ENCODE measurements at regions not wholly inside any gene's neighbourhood (a gene's known extent, or its start where the extent isn't known, plus 50 kb on each side); places are given as distances from the start of the nearest gene placed in this dataset.

- peak overlapping the region; percentile 67; the same call in 1 of the 2 replicates for H2AFZ ChIP-seq (ENCODE audit: low read depth)
- H3K4me1 ChIP-seq (ENCODE audit: control insufficient read depth in 1 of 2, insufficient read depth in 2 of 2, low read depth in 1 of 2, low read length in 1 of 2), result peaks cover 6 to 15% of the 10 kb centered on the region in 2 experiments
- H3F3A ChIP-seq (replicated peaks; ENCODE audit: insufficient read depth), result peaks cover 6% of the 10 kb centered on the region
- H3K27ac ChIP-seq (ENCODE audit: low read depth in 2 of 2, low read length in 1 of 2), result peak overlapping the region; percentile 46 to 84
- peak overlapping the region; percentile 25; the same call in 1 of the 2 replicates for H3K4me2 ChIP-seq
- H3K9me3 ChIP-seq, result no peaks in the 10 kb centered on the region
- no peak overlapping the region for H3K4me3 ChIP-seq (ENCODE audit: low read depth in 2 of 2, low read length in 1 of 2)
- ChIA-PET CTCF (interaction anchor here (0.9 to 1.0 kb wide), 2 partner anchors 309 to 541 kb away, joined by 3 read pairs; no protein-coding TSS in a partner anchor), POLR2A (no interaction called here)
- no peak for DNase-seq
- H3K27me3 ChIP-seq (ENCODE audit: insufficient read depth), result no peaks in the 10 kb centered on the region
- no peaks in the 10 kb centered on the region for H3K36me3 ChIP-seq (replicated peaks in 1 of 2; ENCODE audit: control insufficient read depth in 1 of 2, insufficient read depth in 2 of 2, low read length in 1 of 2)
- no peaks in the 10 kb centered on the region for H3K9me2 ChIP-seq
- no peaks in the 10 kb centered on the region for H3K79me2 ChIP-seq (ENCODE audit: insufficient read depth)
- H4K20me1 ChIP-seq (ENCODE audit: insufficient read depth), result no peaks in the 10 kb centered on the region
- 17% methylated on average over 4 of the region's 4 CpGs for WGBS (ENCODE audit: low lambda C conversion rate)
- no peak overlapping the region for H3K9ac ChIP-seq
- TF ChIP-seq NRF1 (IDR thresholded peaks at IDR 0.05; ENCODE audit: low read depth, low read length) (no peak), NFIC (IDR thresholded peaks at IDR 0.05; ENCODE audit: borderline replicate concordance) (peak; percentile 50; the same call in 1 of the 2 replicates), MEF2A (IDR thresholded peaks at IDR 0.05; ENCODE audit: borderline replicate concordance, low read depth) (no peak), RXRA (IDR thresholded peaks at IDR 0.05; ENCODE audit: borderline replicate concordance, low read depth) (peak; percentile 60; the same call in 1 of the 2 replicates), TAF1 (IDR thresholded peaks at IDR 0.05; ENCODE audit: borderline replicate concordance, low read depth, low read length) (no peak), PBX3 (IDR thresholded peaks at IDR 0.05) (peak; percentile 81), IRF3 (IDR thresholded peaks at IDR 0.05; ENCODE audit: low read depth, low read length) (no peak), GABPA (IDR thresholded peaks at IDR 0.05; ENCODE audit: low read depth) (no peak), TEAD4 (IDR thresholded peaks at IDR 0.05; ENCODE audit: borderline replicate concordance, insufficient read depth) (peak; percentile 26; the same call in 1 of the 2 replicates), USF1 (IDR thresholded peaks at IDR 0.05; ENCODE audit: borderline replicate concordance, low read depth) (no peak), TCF12 (IDR thresholded peaks at IDR 0.05) (peak; percentile 85), POLR2AphosphoS5 (IDR thresholded peaks at IDR 0.05; ENCODE audit: low read depth, low read length) (peak; percentile 38; the same call in 1 of the 2 replicates), ZBTB33 (IDR thresholded peaks at IDR 0.05; ENCODE audit: borderline replicate concordance, low read depth) (no peak), MXI1 (IDR thresholded peaks at IDR 0.05; ENCODE audit: low read depth, low read length) (no peak), YY1 (IDR thresholded peaks at IDR 0.05; ENCODE audit: low read depth) (no peak), JUND (IDR thresholded peaks at IDR 0.05) (peak; percentile 49), RAD21 (IDR thresholded peaks at IDR 0.05; ENCODE audit: low read length) (no peak), GATA2 (CRISPR knock-in tag; IDR thresholded peaks at IDR 0.05) (no peak), ELF1 (IDR thresholded peaks at IDR 0.05) (no peak), FOSL2 (IDR thresholded peaks at IDR 0.05; ENCODE audit: borderline replicate concordance, low read depth) (peak; percentile 18; the same call in 1 of the 2 replicates), RCOR1 (IDR thresholded peaks at IDR 0.05; ENCODE audit: low read length) (no peak), SMC3 (IDR thresholded peaks at IDR 0.05; ENCODE audit: low read depth, low read length) (no peak), MAX (IDR thresholded peaks at IDR 0.05; ENCODE audit: low read depth) (no peak), FOXJ3 (CRISPR knock-in tag; IDR thresholded peaks at IDR 0.05) (no peak), CTCF (IDR thresholded peaks at IDR 0.05) (peak; percentile 16; the same call in 1 of the 2 replicates), EP300 (IDR thresholded peaks at IDR 0.05; ENCODE audit: borderline replicate concordance in 1 of 2, low read depth in 1 of 2, low read length in 1 of 2) (peak; percentile 26 to 54; a peak in 2 of 4 replicates)
Measured at GRCh38 chr11:121964591-121964990, 151.4 kb downstream of the BLID start.
